NCI-H446 treated with DMSO at 0.1 percent for 48 hours (cell line): ENCODE measurements at regions not wholly inside any gene's neighbourhood (a gene's known extent, or its start where the extent isn't known, plus 50 kb on each side); places are given as distances from the start of the nearest gene placed in this dataset.
"Not testable (repeated sequence)": the region's sequence is repeated elsewhere in the genome, so short reads cannot be mapped to it uniquely, and the experiment has no call there.

Source experiments
- DNase-seq: peaks from one replicate; lab custom pipeline; 2025; lab: John Stamatoyannopoulos, UW

GRCh38 chr18:70822691-70823090 is 533.8 kb downstream of the SOCS6 start:
- DNase-seq, result no peak

GRCh38 chr18:70822117-70822516 is 533.3 kb downstream of the SOCS6 start:
- DNase-seq, result no peak

- no peak for DNase-seq
Observed at GRCh38 chr18:70808481-70809056, 519.7 kb downstream of the SOCS6 start.

- no peak for DNase-seq
Observed at GRCh38 chr18:70781860-70782453, 493.1 kb downstream of the SOCS6 start.

GRCh38 chr18:70766254-70766653 is 477.4 kb downstream of the SOCS6 start:
- DNase-seq, result not testable (repeated sequence)

- no peak for DNase-seq
Observed at GRCh38 chr18:70762812-70763211, 474.0 kb downstream of the SOCS6 start.

- no peak for DNase-seq
Observed at GRCh38 chr18:70758780-70759179, 469.9 kb downstream of the SOCS6 start.

GRCh38 chr18:70754486-70754885 is 465.6 kb downstream of the SOCS6 start:
- no peak for DNase-seq

- no peak for DNase-seq
Observed at GRCh38 chr18:70732916-70733315, 444.1 kb downstream of the SOCS6 start.

GRCh38 chr18:70732188-70732587 is 443.3 kb downstream of the SOCS6 start:
- DNase-seq, result no peak

- no peak for DNase-seq
Observed at GRCh38 chr18:70720607-70721006, 431.8 kb downstream of the SOCS6 start.

GRCh38 chr18:70709720-70710119 is 420.9 kb downstream of the SOCS6 start:
- DNase-seq, result no peak

GRCh38 chr18:70709144-70709543 is 420.3 kb downstream of the SOCS6 start:
- no peak for DNase-seq

- DNase-seq, result no peak
Observed at GRCh38 chr18:70705831-70706416, 417.1 kb downstream of the SOCS6 start.

- no peak for DNase-seq
Observed at GRCh38 chr18:70700496-70700895, 411.7 kb downstream of the SOCS6 start.

- DNase-seq, result no peak
Observed at GRCh38 chr18:70698574-70698973, 409.7 kb downstream of the SOCS6 start.

- DNase-seq, result no peak
Observed at GRCh38 chr18:70693246-70693645, 404.4 kb downstream of the SOCS6 start.

GRCh38 chr18:70689765-70690164 is 400.9 kb downstream of the SOCS6 start:
- DNase-seq, result not testable (repeated sequence)

- no peak for DNase-seq
Observed at GRCh38 chr18:70688286-70688685, 399.4 kb downstream of the SOCS6 start.

GRCh38 chr18:70684821-70685220 is 396.0 kb downstream of the SOCS6 start:
- no peak for DNase-seq

- DNase-seq, result no peak
Observed at GRCh38 chr18:70683263-70683662, 394.4 kb downstream of the SOCS6 start.

GRCh38 chr18:70674896-70675295 is 386.1 kb downstream of the SOCS6 start:
- DNase-seq, result no peak

- no peak for DNase-seq
Observed at GRCh38 chr18:70673831-70674230, 385.0 kb downstream of the SOCS6 start.

- DNase-seq, result no peak
Observed at GRCh38 chr18:70672581-70672980, 383.7 kb downstream of the SOCS6 start.
